GM21786 (cell line): ENCODE measurements at regions not wholly inside any gene's neighbourhood (a gene's known extent, or its start where the extent isn't known, plus 50 kb on each side); places are given as distances from the start of the nearest gene placed in this dataset.
"Not testable (repeated sequence)": the region's sequence is repeated elsewhere in the genome, so short reads cannot be mapped to it uniquely, and the experiment has no call there.

ENCODE experiments used
- ATAC-seq: cut with Tn5 transposase; IDR thresholded peaks from one replicate; pipeline ENCODE4 v1.9.1; 2021; ENCODE audit not compliant: unreplicated experiment

GRCh38 chr6:81875782-81876293 is 123.4 kb upstream of the TENT5A start:
- no peak for ATAC-seq

DNA sequence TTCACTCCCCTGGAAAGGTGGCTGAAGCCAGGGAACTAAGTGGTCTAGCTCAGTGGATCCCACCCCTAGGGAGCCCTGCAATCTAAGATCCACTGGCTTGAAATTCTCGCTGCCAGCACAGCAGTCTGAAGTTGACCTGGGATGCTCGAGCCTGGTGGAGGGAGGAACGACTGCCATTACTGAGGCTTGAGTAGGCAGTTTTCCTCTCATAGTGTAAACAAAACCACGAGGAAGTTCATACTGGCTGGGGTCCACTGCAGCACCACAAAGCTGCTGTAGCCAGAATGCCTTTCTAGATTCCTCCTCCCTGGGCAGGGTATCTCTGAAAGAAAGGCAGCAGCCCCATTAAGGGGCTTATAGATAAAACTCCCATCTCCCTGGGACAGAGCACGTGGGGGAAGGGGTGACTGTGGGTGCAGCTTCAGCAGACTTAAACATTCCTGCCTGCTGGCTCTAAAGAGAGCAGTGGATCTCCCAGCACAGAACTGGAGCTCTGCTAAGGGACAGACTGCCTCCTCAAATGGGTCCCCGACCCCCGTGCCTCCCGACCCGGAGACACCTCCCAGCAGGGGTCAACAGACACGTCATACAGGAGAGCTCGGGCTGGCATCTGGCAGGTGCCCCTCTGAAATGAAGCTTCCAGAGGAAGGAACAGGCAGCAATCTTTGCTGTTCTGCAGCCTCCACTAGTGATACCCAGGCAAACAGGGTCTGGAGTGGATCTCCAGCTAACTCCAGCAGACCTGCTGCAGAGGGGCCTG is 117.4 kb upstream of the TENT5A start:
- not testable (repeated sequence) for ATAC-seq

DNA sequence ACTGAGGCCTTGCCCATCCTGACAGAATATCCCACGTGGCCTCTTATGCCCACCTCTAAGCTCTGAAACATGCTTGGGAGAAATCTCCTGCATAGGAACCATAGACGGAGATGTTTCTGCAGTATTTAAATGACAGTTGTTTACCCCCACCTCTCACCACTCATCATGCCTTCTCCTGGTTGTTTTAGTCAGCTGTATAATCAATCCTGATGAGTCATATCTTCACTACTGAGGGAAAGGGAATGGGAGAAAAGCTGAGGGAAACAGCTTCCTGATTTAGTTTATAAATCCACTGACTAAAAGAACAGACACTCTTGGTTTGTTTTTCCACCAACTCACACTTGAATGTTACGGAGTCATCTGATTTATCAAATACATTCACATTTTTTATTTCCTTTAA is 113.2 kb upstream of the TENT5A start:
- ATAC-seq: no peak

GRCh38 chr6:81864124-81864523 is 111.6 kb upstream of the TENT5A start:
- no peak for ATAC-seq

GRCh38 chr6:81863123-81863522 is 110.6 kb upstream of the TENT5A start:
- ATAC-seq: no peak

DNA sequence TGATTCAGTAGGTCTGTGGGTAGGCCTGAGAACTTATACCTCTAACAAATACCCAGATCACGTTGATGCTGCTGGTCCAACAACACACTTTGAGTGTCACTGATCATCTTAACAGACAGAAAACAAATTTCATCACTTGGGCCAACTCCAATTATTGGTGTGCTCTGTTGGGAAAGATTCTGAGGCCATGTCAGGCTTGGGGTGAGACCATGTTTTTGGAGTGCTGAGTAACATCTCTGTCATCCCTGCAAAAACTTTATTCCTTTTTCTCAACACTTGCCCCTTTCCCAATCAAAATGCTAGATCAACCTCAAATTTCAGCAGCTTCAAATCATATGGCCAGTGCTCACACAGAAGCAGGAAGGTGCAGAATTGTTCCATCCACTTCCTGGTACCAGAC is 108.8 kb upstream of the TENT5A start:
- ATAC-seq: no peak

- ATAC-seq: no peak
Measured at GRCh38 chr6:81859884-81860283, 107.4 kb upstream of the TENT5A start.

DNA sequence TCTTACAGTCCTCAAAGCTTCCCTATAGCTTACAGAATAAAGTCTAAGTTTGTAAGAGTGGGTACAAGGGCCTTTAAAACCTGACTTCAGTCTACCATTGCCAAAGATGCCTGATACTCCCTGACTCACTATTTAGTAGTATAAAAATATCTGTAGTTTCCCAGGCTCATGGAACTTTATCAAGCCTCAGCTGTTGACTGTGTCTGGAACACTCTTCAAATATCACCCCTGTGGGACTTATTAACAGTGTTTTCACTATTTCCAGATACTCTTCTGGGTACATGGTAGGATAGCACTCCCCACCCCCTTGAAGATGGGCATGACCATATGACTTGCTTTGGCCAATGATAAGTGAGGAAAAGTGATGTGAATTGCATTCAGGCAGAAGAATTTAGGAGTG is 105.3 kb upstream of the TENT5A start:
- no peak for ATAC-seq

DNA sequence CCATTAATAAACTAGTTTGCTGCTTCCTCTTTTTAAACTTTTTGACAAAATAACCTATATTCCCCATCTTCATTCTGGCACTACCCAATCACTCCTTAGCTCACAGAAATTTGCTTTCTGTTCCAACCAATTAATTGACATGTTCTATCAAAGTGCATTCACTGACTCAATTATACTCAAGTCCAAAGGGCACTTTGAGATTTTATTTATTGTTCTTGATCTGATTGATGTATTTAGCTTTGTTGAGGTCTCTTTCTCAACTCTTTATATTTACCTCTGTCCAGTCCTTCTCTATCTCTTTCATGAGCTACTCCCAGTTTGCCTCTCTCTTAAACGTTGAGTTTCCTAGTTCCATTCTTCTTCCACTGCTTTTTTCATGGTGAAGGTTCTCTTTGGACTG is 104.4 kb upstream of the TENT5A start:
- ATAC-seq: no peak

DNA sequence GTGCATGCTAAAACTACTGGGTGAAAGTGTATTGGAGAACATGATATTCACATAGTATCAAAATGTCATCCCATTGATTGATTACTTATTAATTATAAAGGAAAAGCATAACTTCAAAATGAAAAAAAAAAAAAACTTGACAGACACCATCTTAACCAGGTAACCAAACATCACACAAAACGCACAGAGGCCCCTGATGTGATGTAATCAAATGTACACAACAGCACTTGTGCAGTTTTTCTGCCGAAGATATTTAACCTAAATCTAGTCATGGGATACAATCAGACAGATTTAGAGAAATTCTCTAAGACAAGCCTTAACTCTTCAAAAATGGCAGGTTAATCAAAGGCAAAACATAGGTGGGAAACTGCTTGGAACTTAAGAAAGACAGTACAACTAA is 102.0 kb upstream of the TENT5A start:
- ATAC-seq: no peak

- no peak for ATAC-seq
Measured at GRCh38 chr6:81853975-81854374, 101.5 kb upstream of the TENT5A start.

DNA sequence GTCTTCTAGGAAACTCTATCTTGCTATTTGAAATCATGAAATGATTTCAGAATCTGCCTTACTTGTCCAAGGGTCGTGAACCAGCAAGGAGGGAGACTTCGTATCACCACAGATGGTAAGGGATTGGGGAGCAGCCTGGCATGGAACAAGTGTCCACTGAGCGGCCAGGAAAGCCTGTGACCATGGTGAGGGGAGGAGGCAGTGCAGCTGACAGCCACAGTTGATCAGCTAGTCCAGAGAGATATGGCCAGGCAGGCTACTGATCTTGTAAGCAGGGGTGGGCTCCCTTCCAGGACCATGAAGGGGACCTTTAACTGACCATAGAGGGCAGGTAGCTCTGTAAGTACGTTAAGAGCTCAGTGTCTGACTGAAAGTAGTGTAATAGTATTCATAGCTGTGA is 96.8 kb upstream of the TENT5A start:
- no peak for ATAC-seq

- no peak for ATAC-seq
Measured at GRCh38 chr6:81847866-81848265, 95.4 kb upstream of the TENT5A start.

GRCh38 chr6:81844686-81845085 is 92.2 kb upstream of the TENT5A start:
- no peak for ATAC-seq

- ATAC-seq: no peak
Measured at GRCh38 chr6:81843302-81843701, 90.8 kb upstream of the TENT5A start.

DNA sequence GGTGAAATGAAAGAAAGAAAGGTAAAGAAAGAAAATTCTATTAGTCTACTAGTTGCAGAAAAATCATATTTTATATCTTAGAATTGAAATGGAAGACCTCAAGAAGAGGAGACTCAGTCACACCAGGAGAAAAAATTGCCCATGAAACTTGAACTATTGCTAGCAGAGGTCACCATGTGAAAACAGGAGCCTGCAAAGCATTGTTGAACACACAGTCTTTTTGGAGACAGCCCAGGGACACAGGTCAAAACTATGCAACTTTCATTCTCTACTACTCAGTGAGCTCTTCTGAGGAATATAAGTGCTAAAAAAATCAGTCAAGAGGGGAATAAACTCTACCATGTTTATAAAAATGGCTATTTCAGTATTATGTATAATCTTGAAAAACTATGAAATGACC is 89.8 kb upstream of the TENT5A start:
- ATAC-seq: no peak

- no peak for ATAC-seq
Measured at GRCh38 chr6:81838724-81839426, 86.4 kb upstream of the TENT5A start.

GRCh38 chr6:81838031-81838430 is 85.5 kb upstream of the TENT5A start:
- no peak for ATAC-seq

DNA sequence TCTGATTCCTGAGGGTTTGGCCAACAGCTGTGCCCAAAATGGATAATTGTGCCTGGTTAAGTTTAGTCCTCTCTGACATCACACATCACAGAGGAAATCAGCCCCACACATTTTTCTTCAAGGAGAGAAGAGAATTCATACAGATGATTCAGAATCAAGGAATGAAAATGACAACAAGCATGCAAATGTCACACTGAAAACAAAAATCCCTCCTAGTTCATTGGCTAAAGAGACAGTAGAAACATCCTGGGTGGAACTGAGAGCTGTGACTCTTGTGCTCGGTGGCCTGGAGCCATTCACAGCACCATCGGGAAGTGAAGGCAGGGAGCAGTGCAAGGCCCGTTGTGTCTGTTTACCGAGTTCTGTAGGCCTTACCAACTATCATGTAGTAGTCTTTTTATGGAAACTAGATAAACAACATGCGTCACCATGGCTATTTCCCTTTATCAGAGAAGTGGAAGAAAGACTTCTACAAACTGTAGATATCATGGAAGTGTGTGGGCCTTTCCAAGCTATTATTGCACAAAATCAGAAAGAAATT is 81.7 kb upstream of the TENT5A start:
- no peak for ATAC-seq

DNA sequence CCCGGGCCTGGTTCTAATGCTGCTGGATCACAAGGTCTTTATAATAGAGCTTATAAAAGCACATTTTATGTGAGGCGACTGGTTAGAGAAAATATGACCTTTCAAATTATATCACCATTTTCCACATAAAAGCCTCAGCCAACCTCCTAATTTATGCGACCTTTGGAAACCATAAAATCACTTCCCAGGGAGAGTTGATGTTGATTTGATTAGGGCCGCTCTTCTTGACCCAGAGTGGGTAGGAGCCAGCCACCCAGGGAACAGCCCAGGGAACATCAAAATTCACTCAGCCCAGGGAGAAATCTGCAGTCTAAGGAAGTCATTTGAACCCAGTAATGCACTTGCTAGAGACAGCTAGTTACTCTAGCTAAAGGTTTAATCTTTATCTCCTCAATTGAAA is 79.8 kb upstream of the TENT5A start:
- ATAC-seq: no peak

- ATAC-seq: no peak
Measured at GRCh38 chr6:81831274-81831673, 78.8 kb upstream of the TENT5A start.

- ATAC-seq: no peak
Measured at GRCh38 chr6:81826784-81827183, 74.3 kb upstream of the TENT5A start.
